AG08395 (cell line): ENCODE measurements at regions not wholly inside any gene's neighbourhood (a gene's known extent, or its start where the extent isn't known, plus 50 kb on each side); places are given as distances from the start of the nearest gene placed in this dataset.
"Not testable (repeated sequence)": the region's sequence is repeated elsewhere in the genome, so short reads cannot be mapped to it uniquely, and the experiment has no call there.

Experiments used
- DNase-seq: peaks from one replicate; pipeline ENCODE4 v3.0.0; 2012; ENCODE audit warnings: mixed read lengths, low spot score

- no peak for DNase-seq
Observed at GRCh38 chr11:37322333-37323194, 724.5 kb upstream of the RAG2 start.

- no peak for DNase-seq
Observed at GRCh38 chr11:37320921-37321320, 722.9 kb upstream of the RAG2 start.

GRCh38 chr11:37317803-37318202, 719.8 kb upstream of the RAG2 start:
- no peak for DNase-seq

GRCh38 chr11:37313266-37313665, 715.2 kb upstream of the RAG2 start:
- no peak for DNase-seq

GRCh38 chr11:37306563-37306962, 708.5 kb upstream of the RAG2 start:
- no peak for DNase-seq

GRCh38 chr11:37301405-37301804, 703.4 kb upstream of the RAG2 start:
- DNase-seq, result not testable (repeated sequence)

- no peak for DNase-seq
Observed at GRCh38 chr11:37298173-37298572, 700.1 kb upstream of the RAG2 start.

- no peak for DNase-seq
Observed at GRCh38 chr11:37286890-37287289, 688.9 kb upstream of the RAG2 start.

- no peak for DNase-seq
Observed at GRCh38 chr11:37282367-37282766, 684.3 kb upstream of the RAG2 start.

- no peak for DNase-seq
Observed at GRCh38 chr11:37280200-37280599, 682.2 kb upstream of the RAG2 start.

- DNase-seq, result no peak
Observed at GRCh38 chr11:37277896-37278465, 679.9 kb upstream of the RAG2 start.

- DNase-seq, result no peak
Observed at GRCh38 chr11:37264783-37265182, 666.7 kb upstream of the RAG2 start.

GRCh38 chr11:37264060-37264459, 666.0 kb upstream of the RAG2 start:
- DNase-seq, result no peak

- not testable (repeated sequence) for DNase-seq
Observed at GRCh38 chr11:37263467-37263866, 665.4 kb upstream of the RAG2 start.

GRCh38 chr11:37259734-37260133, 661.7 kb upstream of the RAG2 start:
- DNase-seq, result no peak

GRCh38 chr11:37248145-37248544, 650.1 kb upstream of the RAG2 start:
- DNase-seq, result no peak

- DNase-seq, result not testable (repeated sequence)
Observed at GRCh38 chr11:37246092-37246491, 648.1 kb upstream of the RAG2 start.

- no peak for DNase-seq
Observed at GRCh38 chr11:37230865-37231264, 632.8 kb upstream of the RAG2 start.

GRCh38 chr11:37223962-37224361, 625.9 kb upstream of the RAG2 start:
- DNase-seq, result no peak

GRCh38 chr11:37203006-37203405, 605.0 kb upstream of the RAG2 start:
- DNase-seq, result no peak

- no peak for DNase-seq
Observed at GRCh38 chr11:37199082-37199481, 601.0 kb upstream of the RAG2 start.

GRCh38 chr11:37184326-37184725, 586.3 kb upstream of the RAG2 start:
- DNase-seq, result no peak

GRCh38 chr11:37182031-37182430, 584.0 kb upstream of the RAG2 start:
- no peak for DNase-seq

- DNase-seq, result no peak
Observed at GRCh38 chr11:37177721-37178120, 579.7 kb upstream of the RAG2 start.
